ENCODE measurements at regions not wholly inside any gene's neighbourhood (a gene's known extent, or its start where the extent isn't known, plus 50 kb on each side); places are given as distances from the start of the nearest gene placed in this dataset.
A peak's percentile ranks its signal among the peaks of the same experiment; 100 is the strongest.
"Not testable (repeated sequence)": the region's sequence is repeated elsewhere in the genome, so short reads cannot be mapped to it uniquely, and the experiment has no call there.

GRCh38 chr7:25424855-25425254, 196.6 kb upstream of the NPVF start:
- intact Hi-C loops (cut with DNase I) = no loop called here
- ATAC-seq (no peak), DNase-seq (ENCODE audit: missing footprints) (no peak)

GRCh38 chr7:25427721-25428120, 199.4 kb upstream of the NPVF start:
- intact Hi-C loops (cut with DNase I) = no loop called here
- ATAC-seq (no peak), DNase-seq (ENCODE audit: missing footprints) (no peak)

- peak; percentile 62 for ATAC-seq
- peak; percentile 57 for DNase-seq (ENCODE audit: missing footprints)
- intact Hi-C loops (cut with DNase I) = no loop called here
Measured at GRCh38 chr7:25429731-25430130, 201.4 kb upstream of the NPVF start.

GRCh38 chr7:25430200-25430931, 202.1 kb upstream of the NPVF start:
- intact Hi-C loops (cut with DNase I) = no loop called here
- no peak for DNase-seq (ENCODE audit: missing footprints)
- no peak for ATAC-seq

- ATAC-seq (no peak), DNase-seq (ENCODE audit: missing footprints) (no peak)
- intact Hi-C loops (cut with DNase I) = no loop called here
Measured at GRCh38 chr7:25431956-25432450, 203.7 kb upstream of the NPVF start.

GRCh38 chr7:25432807-25433206, 204.5 kb upstream of the NPVF start:
- ATAC-seq (no peak), DNase-seq (ENCODE audit: missing footprints) (no peak)
- intact Hi-C loops (cut with DNase I) = no loop called here

- DNase-seq (ENCODE audit: missing footprints) (no peak), ATAC-seq (no peak)
- intact Hi-C loops (cut with DNase I) = no loop called here
Measured at GRCh38 chr7:25436413-25436812, 208.1 kb upstream of the NPVF start.

- DNase-seq (ENCODE audit: missing footprints) (no peak), ATAC-seq (no peak)
- intact Hi-C loops (cut with DNase I) = no loop called here
Measured at GRCh38 chr7:25437308-25437707, 209.0 kb upstream of the NPVF start.

GRCh38 chr7:25444991-25445390, 216.7 kb upstream of the NPVF start:
- no peak for ATAC-seq
- intact Hi-C loops (cut with DNase I) = no loop called here
- no peak for DNase-seq (ENCODE audit: missing footprints)

GRCh38 chr7:25448301-25448700, 220.0 kb upstream of the NPVF start:
- DNase-seq (ENCODE audit: missing footprints) = no peak
- intact Hi-C loops (cut with DNase I) = no loop called here
- no peak for ATAC-seq

GRCh38 chr7:25454020-25454419, 225.7 kb upstream of the NPVF start:
- DNase-seq (ENCODE audit: missing footprints) (no peak), ATAC-seq (no peak)
- intact Hi-C loops (cut with DNase I) = no loop called here

GRCh38 chr7:25454562-25455041, 226.3 kb upstream of the NPVF start:
- intact Hi-C loops (cut with DNase I) = no loop called here
- ATAC-seq (peak; percentile 93), DNase-seq (ENCODE audit: missing footprints) (peak; percentile 53)

- ATAC-seq (no peak), DNase-seq (ENCODE audit: missing footprints) (no peak)
- intact Hi-C loops (cut with DNase I) = no loop called here
Measured at GRCh38 chr7:25455683-25456251, 227.5 kb upstream of the NPVF start.

- no peak for DNase-seq (ENCODE audit: missing footprints)
- ATAC-seq = peak; percentile 62
- intact Hi-C loops (cut with DNase I) = no loop called here
Measured at GRCh38 chr7:25456467-25457171, 228.3 kb upstream of the NPVF start.

GRCh38 chr7:25459057-25459456, 230.8 kb upstream of the NPVF start:
- ATAC-seq (no peak), DNase-seq (ENCODE audit: missing footprints) (no peak)
- intact Hi-C loops (cut with DNase I) = no loop called here

- ATAC-seq (peak; percentile 47), DNase-seq (ENCODE audit: missing footprints) (no peak)
- intact Hi-C loops (cut with DNase I) = no loop called here
Measured at GRCh38 chr7:25460433-25460832, 232.1 kb upstream of the NPVF start.

GRCh38 chr7:25469669-25470068, 241.4 kb upstream of the NPVF start:
- ATAC-seq (no peak), DNase-seq (ENCODE audit: missing footprints) (no peak)
- intact Hi-C loops (cut with DNase I) = no loop called here

GRCh38 chr7:25476863-25477499, 248.7 kb upstream of the NPVF start:
- intact Hi-C loops (cut with DNase I) = no loop called here
- ATAC-seq (no peak), DNase-seq (ENCODE audit: missing footprints) (no peak)

GRCh38 chr7:25478221-25478620, 249.9 kb upstream of the NPVF start:
- DNase-seq (ENCODE audit: missing footprints); ATAC-seq; intact Hi-C loops (cut with DNase I): not testable (repeated sequence)

All from Right ventricle myocardium inferior (tissue), 1 donor.